NCI-H1048 (cell line): ENCODE measurements at regions not wholly inside any gene's neighbourhood (a gene's known extent, or its start where the extent isn't known, plus 50 kb on each side); places are given as distances from the start of the nearest gene placed in this dataset.

Experiments used
- DNase-seq: peaks from one replicate; lab custom pipeline; 2025; lab: John Stamatoyannopoulos, UW

DNA sequence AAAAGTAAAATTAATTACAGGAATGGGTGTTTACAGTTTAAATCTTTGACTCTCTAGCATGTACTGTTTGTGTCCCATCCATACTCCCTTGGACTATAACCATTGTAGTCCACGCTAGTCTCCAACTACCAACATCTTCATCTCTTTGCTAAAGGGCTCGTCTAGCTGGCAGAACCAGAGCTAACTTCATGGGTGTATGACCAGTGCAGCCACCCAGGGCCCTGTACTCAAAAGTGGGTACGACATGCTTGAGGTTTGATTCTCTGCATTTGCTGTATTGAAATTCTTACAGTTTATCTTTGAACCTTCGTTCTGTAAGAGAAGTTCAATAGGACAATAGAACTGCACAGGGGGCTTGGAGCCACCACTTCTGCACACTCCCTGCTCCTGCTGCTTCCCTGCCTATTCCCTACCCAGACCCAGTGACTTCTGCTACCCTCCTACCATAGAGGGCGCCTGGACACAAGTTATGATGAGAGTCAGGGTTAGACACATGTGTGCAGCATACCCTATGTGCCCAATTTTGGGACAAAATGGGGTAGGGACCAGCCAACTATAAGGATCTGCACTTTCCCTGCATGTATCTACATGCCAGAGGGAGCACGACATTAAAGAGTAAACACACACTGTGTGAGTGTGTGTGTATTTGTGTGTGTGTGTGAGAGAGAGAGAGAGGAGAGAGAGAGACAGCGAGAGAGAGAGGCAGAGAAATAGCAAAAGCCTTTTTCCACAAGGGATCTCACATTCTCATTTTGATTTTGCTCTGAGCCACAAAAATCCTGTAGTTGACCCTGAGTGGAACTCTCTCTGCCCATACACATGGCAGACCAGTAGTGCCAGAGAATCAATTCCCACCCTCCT, 59.0 kb upstream of the NECTIN3 start:
- DNase-seq, result no peak
